Left kidney (tissue), 1 donor: ENCODE measurements at regions not wholly inside any gene's neighbourhood (a gene's known extent, or its start where the extent isn't known, plus 50 kb on each side); places are given as distances from the start of the nearest gene placed in this dataset.

ENCODE experiments used
- DNase-seq: peaks from one replicate; pipeline ENCODE4 v3.0.0-alpha.2; 2013

GRCh38 chr22:49139492-49140151 lies 688.1 kb downstream of the BRD1 start:
- no peak for DNase-seq

DNA sequence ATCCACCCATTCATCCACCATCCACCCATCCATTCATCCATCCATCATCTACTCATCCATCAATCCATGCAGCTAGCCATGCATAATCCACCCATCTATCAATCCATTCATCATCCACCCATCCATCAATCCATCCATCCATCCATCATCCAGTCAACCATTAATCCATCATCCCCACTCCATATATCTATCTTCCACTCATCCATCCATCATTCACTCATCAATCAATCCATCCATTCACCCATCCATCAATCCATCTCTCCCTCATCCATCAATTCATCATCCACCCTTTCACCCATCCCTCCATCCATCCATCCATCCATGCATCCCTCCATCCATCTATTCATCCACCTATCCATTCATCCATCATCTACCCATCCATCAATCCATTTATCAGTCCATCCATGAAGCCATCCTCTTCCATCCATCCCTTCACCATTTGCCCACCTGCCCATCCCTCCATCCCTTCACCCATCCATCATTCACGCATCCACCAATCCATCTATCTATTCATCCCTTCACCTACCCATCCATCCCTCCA lies 689.4 kb downstream of the BRD1 start:
- no peak for DNase-seq

DNA sequence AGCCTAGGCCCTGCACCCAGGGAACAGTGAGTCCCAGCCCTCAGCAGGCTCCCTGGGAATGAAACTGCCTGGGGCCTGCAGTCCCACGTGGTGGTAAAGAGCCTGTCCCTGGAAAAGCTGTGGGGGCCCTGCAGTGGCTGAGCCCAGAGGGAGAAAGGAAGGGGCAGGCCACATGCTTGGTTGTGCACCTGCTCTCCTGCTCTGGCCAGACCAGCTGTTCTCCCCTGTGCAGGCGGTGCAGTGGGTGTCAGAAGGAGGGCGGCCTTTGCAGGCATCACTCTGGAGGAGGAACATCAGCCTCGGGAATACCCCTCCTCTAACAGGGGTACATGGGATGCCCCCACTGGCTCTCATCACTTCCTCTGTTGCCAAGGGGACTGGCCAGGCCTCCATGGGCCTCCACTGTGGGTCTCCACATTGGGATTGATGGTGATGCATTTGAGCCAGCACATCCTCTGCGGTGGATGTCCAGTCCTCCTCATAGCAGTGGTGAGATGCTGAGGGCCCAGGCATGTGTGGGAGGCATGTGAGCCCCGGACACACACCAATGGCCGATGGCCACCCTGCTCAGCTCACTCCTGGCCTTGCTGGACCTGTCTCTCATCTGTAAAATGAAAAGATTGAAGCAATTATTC lies 690.4 kb downstream of the BRD1 start:
- no peak for DNase-seq

GRCh38 chr22:49136816-49137180 lies 690.9 kb downstream of the BRD1 start:
- DNase-seq = no peak

DNA sequence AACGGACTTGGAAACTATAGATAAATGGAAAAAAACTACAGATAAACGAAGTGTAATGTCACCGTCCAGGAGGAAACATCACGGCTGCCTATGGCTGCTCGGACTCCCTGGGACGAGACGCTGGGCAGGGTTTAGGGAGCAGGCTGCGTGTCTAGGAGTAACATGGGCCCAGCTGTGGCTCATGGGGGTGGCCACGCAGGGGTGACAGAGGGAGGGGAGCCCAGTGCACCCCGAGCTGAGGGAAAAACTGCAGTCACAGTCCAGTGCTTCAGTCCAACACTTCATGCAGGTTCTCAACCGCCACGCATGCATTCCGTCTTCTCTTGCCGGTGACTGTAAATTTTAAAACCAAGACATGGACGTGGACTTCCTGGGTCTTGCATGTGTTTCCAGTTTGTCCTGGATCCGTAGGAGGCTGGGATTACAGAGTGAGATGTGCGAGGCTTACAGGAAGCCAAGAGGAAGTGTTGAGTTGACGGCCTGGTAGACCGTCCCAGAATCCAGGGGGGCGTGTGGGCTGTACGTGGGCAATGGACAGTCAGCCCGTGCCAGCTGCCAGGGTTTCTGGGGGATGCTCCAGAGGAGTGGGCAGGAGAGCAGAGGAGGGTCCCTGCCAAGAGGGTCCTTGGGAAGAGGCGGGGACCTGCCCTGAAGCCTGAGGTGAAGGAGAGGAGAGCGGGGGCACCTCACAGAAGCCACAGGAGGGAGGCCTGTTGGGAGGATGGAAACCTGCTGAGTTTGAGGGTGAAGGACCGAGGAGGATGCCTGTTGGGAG lies 691.4 kb downstream of the BRD1 start:
- DNase-seq = no peak

DNA sequence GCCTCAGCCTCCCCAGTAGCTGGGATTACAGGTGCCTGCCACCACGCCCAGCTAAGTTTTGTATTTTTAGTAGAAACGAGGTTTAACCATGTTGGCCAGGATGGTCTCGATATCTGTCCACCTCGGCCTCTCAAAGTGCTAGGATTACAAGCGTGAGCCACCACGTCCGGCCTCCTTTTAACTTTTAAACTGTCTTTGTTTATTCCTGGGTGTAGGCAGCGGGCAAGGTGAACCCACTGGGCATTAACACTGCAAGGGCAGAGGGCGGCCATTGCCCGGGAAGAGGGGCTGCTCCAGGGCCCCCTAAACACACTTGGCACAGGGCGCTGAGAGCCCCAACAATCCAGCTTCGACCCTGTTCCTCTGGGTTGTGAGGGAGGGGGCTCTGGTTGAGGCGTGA lies 693.6 kb downstream of the BRD1 start:
- DNase-seq = no peak

DNA sequence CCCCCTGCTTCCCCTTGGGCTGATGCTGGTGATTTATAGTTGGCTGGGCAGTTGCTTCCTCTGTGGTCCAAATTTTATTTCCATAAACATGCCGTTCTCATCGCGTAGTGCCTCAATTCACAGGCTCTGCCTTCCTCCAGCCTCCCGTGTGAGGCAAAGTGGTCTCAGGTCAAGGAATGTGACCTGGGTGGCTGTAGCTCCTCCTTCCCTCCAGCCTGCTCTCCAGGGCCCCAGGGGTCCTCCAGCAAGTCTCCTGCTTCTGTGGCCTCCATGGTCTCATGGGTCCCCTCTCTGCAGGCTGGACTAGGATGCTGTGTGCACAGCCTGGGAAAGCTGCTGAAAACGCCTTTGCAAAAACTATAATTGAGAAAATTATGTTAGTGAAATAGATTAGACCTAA lies 694.1 kb downstream of the BRD1 start:
- DNase-seq = no peak

GRCh38 chr22:49132009-49132408 lies 695.7 kb downstream of the BRD1 start:
- no peak for DNase-seq

GRCh38 chr22:49129736-49130135 lies 697.9 kb downstream of the BRD1 start:
- DNase-seq = no peak

DNA sequence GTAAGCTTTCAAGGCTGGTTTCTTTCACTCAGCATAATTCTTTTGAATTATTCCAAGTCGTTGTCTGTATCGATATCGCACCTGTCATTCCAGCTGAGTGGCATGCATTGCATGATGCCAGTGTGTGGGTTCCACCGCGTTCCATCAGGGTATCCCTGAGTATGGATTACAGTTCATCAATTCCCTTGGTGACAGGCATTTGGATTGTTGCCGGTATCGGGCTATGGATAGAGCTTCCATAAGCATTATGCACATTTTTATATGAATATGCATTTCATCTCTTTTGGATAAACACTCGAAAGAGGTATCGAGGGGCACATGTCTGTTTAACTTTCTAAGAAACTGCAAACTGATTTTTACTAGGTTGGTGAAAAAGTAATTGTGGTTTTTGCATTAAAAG lies 698.8 kb downstream of the BRD1 start:
- no peak for DNase-seq

DNA sequence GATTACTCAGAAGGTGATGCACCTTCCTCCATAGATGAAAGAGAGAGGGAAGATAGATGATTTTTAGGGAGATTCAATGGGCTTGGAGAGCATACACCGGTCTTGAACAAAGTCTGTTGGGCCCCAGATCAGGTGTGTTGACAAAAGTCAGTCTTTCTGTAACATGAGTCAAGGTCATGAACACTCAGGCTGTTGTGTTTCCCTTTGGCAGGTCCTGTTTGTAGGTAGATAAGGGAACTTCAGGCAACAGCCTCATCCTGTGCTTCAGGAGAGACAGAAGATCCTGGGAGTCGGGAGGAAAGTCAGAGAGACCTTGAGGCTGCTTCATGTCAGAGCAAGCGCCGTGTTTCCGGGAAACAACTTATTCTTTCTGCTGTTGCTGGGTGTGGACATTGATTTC lies 703.1 kb downstream of the BRD1 start:
- DNase-seq = no peak

- no peak for DNase-seq
These were observed 704.0 kb downstream of the BRD1 start for GRCh38 chr22:49123621-49124192.

DNA sequence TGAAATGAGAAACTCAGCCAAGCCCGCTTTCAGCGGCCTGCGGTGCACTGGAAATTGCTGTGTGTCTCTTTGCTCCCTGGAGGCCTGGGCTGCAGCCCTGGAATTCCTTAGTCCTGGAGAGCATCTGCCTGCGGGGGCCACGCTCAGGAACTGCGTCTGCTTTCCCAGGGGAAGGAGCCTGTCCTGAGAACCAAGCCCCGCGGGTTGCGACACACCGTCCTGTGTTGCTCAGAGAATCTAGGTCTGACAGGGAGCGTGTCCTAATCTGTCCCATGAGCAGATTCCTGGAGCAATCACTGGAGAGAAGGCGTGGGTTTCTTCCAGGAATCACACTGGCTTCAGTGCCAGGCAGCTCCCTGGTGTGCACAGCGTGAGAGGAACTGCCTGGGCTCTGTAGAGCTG lies 708.1 kb downstream of the BRD1 start:
- DNase-seq = no peak

DNA sequence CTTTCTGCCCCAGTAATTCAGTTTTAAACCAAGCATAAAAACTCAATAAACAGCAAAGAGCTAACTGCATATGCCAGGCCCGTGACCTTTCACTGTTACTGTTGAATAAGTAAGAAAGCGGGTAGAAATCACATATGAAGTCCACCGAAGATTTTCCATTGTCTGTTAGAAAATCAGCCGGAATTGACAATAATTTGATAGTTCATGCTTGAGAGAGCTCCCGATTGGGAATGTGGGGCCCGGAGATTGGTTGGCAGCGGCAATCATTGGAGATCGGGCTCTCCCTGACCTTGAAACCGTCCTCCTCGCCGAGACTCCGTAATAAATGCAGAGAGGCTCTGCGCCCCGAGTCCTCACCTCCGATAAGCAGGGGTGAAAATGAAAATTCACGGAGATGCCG lies 709.6 kb downstream of the BRD1 start:
- no peak for DNase-seq

DNA sequence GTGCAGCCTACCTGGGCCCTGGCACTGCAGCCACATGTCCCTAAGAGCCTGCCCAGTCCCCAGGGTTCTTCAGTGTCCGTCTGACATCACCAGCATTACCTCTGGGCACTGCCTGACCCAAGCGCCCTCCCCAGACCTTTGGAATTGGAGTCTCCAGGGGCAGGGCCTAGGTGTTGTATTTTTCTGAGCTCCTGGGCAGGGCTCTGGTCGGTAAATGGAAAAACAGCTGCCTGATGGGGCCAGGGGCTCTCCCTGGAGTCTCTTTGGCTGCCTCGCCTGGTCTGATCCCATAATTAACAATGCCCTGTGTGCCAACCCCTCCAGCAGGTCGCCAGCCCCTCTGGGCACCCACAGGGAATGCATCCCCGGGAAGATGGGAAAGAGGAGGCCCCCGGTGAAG lies 710.2 kb downstream of the BRD1 start:
- DNase-seq = no peak

DNA sequence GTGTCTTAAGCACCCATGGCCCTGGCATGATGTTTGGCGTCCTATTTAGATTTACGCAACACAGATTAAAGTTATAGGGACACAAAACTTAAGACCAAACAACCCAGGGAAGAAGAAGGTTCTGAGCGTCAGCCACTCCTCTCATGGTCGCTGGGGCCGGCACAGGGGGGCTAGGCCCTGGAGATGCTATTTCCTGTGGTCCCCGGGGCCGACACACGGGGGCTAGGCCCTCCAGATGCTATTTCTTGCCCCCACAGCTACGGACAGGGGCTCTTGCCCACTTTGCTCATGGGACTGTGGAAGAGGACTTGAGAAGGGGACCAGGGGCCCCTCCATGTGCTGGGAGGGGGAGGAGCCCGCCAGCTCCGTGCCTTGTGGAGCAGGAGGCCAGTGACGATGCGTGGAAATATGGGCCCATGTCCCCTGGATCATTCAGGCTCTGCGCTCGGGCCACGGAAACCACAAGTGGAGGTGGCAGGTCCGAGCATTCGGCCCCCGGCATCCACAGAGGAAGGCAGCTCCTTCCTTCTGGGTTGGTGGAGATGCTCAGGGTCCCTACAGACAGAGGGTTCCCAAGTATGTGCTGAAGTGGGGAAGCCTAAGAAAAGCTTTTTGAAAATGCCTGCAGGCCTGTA lies 711.1 kb downstream of the BRD1 start:
- DNase-seq = no peak

GRCh38 chr22:49116021-49116420 lies 711.7 kb downstream of the BRD1 start:
- no peak for DNase-seq

GRCh38 chr22:49115197-49115596 lies 712.5 kb downstream of the BRD1 start:
- no peak for DNase-seq

- DNase-seq = no peak
These were observed 713.9 kb downstream of the BRD1 start for GRCh38 chr22:49113758-49114157.

DNA sequence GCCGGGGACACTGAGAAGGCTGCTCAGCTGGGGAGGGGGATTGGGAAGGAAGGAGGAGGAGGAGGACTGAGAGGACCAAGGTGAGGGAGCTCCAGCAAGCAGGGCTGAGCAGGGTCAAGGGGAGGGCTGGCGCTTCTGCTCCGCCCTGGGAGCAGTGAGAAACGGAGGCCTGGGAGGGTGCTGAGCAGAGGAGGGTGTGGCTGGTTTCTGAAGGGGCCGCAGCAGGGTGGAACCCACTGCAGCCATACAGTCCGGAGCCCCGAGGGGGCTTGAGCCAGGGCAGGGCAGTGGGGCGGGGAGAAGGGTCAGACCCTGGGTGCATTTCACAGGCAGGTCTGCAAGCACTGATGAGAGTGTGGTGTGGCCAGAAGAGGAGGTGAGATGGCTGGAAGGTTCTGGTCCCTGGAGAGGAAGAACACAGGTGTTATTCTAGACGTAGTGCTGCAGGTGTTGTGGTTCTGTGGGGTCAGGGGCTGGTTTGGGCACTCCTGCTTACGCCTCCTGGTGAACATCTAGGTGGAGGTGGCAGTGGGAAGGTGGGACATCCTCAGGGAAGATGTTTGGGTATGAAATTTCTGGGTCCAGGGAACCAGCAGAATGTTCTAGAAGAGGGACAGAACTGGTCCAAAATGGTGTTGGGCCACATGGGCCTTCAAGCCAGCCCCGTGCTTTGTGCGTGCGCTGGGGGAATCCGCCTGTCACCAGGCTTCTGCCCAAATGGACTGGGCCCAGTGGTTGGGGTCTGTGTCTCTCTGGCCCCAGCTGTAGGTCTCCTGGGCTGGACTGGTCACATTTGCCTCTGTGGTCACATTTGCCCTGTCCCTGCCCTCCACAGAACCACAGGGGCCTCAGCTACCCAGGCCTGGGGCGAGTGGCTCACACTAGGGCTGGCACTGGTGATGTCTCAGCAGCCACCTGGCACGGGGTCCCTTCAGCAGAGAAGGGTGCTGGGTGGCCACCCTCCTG lies 714.7 kb downstream of the BRD1 start:
- DNase-seq = no peak

DNA sequence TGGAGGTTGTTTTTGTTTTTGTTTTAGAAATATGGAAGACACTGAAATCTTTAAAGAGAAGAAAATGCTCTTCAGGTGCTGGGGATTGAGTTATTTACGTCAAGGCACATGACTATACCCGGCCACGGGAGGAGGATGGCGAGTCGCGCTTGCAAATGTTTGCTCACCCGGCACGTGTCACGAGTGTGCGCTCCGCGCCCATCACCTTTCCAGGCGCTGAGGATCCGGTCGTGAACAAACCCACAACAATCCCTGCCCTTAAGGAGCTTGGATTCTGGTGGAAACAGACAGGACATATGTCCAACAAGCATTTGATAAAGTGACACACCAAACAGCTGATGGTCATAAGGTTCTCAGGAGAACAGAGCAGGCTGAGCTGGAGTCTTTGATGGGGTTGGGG lies 715.5 kb downstream of the BRD1 start:
- DNase-seq = no peak
